ENCODE measurements at regions not wholly inside any gene's neighbourhood (a gene's known extent, or its start where the extent isn't known, plus 50 kb on each side); places are given as distances from the start of the nearest gene placed in this dataset.

DNA sequence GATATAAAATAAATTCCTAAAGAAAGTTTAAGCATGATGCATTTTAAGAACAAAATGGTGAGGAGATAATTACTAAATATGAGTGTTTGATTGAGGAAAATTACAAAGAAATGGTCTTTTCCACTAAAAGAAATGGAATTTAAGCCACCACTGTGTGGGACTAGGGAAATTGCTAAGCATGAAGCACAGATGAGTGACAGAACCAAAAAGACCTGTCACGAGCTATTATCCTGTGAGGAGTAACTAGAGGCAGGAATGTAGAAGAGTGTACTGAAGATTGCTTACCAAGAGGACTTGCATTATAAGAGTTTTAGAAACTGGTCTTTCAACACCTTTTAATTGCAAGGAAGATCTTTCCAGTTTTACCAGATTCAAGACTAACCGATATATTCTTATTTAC lies 193.6 kb upstream of the PRR16 start:
- TF ChIP-seq, protein P1, sequence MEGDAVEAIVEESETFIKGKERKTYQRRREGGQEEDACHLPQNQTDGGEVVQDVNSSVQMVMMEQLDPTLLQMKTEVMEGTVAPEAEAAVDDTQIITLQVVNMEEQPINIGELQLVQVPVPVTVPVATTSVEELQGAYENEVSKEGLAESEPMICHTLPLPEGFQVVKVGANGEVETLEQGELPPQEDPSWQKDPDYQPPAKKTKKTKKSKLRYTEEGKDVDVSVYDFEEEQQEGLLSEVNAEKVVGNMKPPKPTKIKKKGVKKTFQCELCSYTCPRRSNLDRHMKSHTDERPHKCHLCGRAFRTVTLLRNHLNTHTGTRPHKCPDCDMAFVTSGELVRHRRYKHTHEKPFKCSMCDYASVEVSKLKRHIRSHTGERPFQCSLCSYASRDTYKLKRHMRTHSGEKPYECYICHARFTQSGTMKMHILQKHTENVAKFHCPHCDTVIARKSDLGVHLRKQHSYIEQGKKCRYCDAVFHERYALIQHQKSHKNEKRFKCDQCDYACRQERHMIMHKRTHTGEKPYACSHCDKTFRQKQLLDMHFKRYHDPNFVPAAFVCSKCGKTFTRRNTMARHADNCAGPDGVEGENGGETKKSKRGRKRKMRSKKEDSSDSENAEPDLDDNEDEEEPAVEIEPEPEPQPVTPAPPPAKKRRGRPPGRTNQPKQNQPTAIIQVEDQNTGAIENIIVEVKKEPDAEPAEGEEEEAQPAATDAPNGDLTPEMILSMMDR (IDR thresholded peaks at IDR 0.05): no peak
- no peak for TF ChIP-seq POLR2A (IDR thresholded peaks at IDR 0.05)
- TF ChIP-seq POLR2AphosphoS5 (IDR thresholded peaks at IDR 0.05): no peak
